Glomerular endothelial cell (primary cell): ENCODE measurements at regions not wholly inside any gene's neighbourhood (a gene's known extent, or its start where the extent isn't known, plus 50 kb on each side); places are given as distances from the start of the nearest gene placed in this dataset.
"Not testable (repeated sequence)": the region's sequence is repeated elsewhere in the genome, so short reads cannot be mapped to it uniquely, and the experiment has no call there.

Experiments used
- DNase-seq: peaks from one replicate; pipeline ENCODE4 v3.0.0-alpha.2; 2011; ENCODE audit warnings: low read depth, low spot score; ENCODE audit errors: extremely low read depth

- no peak for DNase-seq
These were observed 847.7 kb downstream of the NCAM2 start for GRCh38 chr21:21845901-21846300.

DNA sequence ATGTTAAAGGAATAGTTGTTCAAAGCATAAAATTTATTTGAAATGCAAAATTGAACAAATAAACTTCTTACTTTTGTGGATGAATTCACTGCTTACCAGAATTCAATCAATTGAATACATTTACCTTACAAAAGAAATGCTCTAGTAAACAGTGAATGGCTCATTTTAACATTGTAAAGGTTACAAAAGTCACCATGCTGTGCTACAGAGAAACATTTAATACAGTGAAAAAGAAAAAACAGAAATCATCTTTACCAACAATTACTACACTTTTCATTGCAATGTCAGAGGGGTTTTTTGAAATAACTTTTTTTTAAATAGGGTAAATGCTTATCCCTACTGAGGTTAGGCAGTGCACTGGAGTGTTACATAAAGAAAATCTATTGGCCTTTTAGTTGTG, 853.0 kb downstream of the NCAM2 start:
- no peak for DNase-seq

- DNase-seq, result no peak
These were observed 853.4 kb downstream of the NCAM2 start for GRCh38 chr21:21851657-21852056.

GRCh38 chr21:21858502-21859334, 860.5 kb downstream of the NCAM2 start:
- no peak for DNase-seq

GRCh38 chr21:21860888-21861287, 862.7 kb downstream of the NCAM2 start:
- DNase-seq, result no peak

DNA sequence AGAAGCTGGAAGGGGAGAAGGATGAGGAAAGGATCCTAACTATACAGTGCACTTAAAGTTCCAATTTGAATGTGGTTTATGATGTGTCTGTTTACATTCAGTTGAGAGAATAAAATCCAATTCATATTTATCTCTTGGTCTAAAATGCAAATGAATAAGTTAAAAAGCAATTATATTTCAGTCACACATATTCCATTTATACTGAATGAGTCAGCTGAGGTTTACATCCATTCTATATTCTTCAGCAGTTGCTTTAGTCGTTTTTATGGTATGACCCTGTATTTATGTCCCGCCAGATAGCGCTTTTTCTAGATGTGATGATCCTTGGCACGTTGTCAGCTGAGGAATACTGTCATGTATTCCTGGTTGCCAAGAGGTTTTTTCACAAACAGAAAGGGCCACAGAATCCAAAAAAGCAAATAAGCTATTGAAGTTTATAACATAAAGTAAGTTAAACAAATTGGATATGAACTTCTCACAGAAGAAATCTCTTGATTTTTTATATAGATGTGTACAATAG, 866.2 kb downstream of the NCAM2 start:
- no peak for DNase-seq

DNA sequence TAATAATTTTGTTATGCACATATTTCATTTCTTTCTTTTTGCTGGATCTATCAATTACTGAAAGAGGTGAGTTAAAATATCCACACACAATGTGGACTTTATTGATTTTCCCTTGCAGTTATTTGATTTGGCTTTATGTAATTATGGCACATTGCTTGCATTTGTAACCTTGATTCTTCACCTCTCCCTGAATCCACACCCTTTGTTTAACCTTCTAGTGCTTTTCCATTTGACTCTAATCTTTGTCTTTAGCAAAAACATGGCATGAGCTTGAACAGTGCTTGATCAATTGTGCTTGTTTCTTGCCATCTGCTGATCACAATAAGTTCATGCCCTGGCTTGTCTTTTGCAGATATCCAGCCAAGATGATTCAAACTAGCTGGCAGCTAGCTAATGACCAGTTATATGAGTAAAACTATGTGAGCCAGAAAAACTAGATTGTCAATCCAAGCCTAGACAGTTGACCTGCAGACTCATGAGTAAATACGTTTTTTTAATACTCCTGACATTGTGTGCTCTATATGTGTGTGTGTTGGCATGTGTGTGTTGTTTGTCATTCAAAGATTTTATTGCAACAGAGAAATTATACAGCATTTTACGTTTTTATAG, 899.2 kb downstream of the NCAM2 start:
- DNase-seq, result no peak

GRCh38 chr21:21898801-21899200, 900.6 kb downstream of the NCAM2 start:
- no peak for DNase-seq

DNA sequence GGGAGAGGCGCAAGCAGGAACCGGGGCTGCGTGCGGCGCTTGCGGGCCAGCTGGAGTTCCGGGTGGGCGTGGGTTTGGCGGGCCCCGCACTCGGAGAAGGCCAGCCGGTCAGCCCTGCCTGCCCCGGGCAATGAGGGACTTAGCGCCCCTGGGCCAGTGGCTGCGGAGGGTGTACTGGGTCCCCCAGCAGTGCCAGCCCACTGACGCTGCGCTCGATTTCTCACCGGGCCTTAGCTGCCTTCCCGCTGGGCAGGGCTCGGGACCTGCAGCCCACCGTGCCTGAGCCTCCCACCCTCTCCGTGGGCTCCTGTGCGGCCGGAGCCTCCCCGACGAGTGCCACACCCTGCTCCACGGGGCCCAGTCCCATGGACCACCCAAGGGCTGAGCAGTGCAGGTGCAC, 904.2 kb downstream of the NCAM2 start:
- not testable (repeated sequence) for DNase-seq

- no peak for DNase-seq
These were observed 909.1 kb downstream of the NCAM2 start for GRCh38 chr21:21907271-21907670.

- no peak for DNase-seq
These were observed 917.6 kb downstream of the NCAM2 start for GRCh38 chr21:21915816-21916215.

DNA sequence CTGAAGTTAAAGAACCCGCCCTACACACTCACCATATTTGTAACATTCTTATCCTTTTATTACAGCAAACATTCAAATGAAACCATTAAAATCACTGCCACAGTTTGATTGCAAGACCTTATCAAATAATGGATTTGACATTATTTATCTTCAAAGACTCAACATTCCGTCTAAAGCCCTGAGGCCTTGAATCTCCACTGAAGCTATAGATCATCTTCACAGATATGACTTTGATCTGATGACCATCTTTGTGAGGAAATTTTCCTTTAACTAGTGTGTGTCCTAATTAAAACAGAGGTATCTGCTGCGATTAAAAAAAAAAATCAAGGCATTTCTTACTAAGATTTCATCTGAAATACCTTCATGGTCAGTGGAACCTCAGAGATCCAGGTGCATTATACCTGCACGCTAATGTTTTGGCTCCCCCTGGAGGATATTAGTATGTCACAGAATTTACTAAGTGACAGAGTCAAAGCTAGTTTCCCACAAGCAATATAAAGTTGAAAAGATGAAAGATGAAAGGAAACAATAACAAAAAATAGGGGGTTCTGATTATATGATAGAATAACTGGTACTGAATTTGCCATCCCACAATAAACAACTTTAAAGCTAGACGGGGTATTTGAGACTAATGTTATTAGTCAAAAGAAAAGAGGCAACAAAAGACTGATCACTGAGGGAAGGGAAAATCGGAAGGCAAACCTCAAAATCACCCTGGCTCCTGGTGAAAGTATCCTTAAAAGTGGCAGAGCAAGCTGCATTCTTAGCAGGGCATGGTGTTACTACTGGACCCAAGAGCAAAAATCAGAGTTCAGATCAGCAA, 923.4 kb downstream of the NCAM2 start:
- no peak for DNase-seq

- no peak for DNase-seq
These were observed 931.0 kb downstream of the NCAM2 start for GRCh38 chr21:21929226-21929625.

DNA sequence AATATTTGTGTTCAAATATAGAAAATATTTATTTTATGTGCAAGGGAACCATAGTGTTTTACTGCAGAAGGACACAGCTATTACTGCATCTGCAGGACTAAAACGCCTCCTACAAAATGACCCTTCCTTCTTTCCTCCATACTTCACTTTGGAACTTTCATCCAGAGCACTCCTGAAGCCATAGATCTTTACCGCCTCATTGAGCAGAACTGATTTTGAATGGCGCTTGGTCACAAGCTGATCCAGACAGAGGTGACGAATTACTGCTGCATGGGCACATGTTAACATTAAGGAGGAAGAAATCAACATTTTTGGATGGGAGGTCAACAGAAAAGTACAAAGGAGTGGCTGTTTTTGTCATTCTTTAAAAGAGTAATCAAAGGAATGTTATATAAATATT, 931.6 kb downstream of the NCAM2 start:
- no peak for DNase-seq

DNA sequence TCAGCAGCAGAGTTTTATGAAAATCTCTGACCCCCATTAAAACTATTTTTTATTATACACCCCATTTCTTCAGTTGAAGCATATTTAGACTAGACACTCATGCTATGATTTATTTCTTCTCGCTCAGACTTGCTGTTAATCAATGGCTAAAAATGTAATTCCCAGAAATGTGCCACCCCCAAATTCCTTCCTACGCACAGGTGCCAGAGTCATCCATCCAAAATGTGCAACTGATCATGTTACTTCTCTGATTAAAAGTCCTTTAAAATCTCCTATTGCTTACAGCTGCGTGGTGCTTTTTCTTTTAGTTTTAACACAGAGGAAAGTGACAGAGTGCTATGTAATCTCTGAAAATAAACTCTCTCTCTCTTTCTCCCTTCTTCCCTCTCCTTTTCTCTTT, 954.4 kb downstream of the NCAM2 start:
- no peak for DNase-seq

DNA sequence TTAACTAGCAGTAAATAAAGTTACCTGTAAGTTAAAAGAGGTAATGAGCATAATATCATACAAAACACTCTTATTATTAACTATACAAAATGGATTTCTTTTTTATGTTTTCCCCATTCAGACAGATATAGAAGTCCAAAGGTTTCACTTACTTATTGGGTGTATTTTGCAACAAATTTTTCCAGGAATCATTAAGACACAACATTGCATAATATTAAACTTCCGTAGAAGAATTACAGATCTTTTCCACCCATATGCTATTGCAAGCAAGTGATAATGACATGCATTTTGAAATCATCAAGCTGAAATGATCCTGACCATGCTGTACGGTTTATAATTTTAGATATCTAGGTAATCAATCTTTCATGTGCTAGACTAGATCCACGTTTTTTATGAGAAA, 957.0 kb downstream of the NCAM2 start:
- no peak for DNase-seq

DNA sequence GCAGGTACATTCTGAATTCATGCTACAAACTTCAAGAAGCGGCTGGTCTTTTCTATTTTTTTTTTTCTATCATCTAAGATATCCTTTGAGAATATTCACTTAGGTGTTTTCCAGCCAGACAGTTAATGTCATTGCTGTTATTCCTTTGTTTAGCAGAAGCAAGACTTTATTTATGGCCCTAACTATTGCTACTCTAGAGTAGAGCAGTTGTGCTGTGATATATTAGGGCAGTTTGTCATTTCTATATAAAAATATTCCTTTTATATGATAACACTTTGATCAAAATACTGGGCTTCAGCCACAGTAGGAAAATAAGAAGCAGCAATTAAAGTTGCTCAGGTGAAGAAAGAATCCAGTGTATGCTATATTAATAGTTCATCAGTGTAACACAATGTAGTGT, 959.3 kb downstream of the NCAM2 start:
- no peak for DNase-seq

DNA sequence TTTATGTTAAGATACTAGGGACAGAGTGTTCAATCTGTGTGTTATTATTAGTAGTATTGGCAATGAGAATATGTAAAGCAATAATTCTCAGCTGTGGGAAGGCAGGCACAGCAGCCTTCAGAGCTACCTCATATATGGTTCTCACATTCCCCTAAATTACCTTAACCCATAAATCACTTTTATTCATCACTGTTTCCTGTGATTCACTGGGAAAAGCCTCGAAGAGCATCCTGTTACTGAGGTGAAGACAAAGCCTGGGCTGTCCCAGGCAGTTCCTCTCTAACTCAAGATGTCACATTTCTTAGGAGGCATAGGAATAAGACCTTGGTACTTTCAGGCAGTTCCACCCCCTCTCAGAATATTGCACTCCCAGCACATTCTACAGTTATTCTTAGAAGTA, 965.7 kb downstream of the NCAM2 start:
- no peak for DNase-seq

DNA sequence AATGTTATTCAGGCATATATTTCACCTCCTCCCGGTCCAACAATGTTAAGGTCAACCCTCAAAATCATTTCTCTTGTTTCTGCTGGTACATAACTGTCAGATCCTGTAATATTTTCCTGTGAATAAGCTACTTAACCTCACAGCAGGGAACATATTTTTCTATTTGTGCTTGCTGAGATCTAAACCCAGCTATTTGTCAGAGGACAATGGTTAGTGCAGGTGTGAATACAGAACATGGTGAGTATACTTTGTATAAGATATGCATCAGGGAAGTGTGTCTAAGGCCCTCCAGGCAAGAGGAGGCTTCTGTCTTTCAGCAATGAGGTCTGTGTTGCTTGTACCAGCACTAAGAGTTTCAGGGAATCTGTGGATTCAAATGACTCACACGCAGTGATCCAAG, 970.6 kb downstream of the NCAM2 start:
- no peak for DNase-seq

- DNase-seq, result no peak
These were observed 971.0 kb downstream of the NCAM2 start for GRCh38 chr21:21969211-21969610.

- no peak for DNase-seq
These were observed 973.2 kb downstream of the NCAM2 start for GRCh38 chr21:21971384-21971783.
